Adrenal gland (tissue), 5 donors: ENCODE measurements at regions not wholly inside any gene's neighbourhood (a gene's known extent, or its start where the extent isn't known, plus 50 kb on each side); places are given as distances from the start of the nearest gene placed in this dataset.

Experiments
- CTCF ChIP-seq, 6 experiments: fragments of 450-650 bp in 4 of 6; fragments of 200-600 bp in 2 of 6; sonication (generic) in 1 of 6; IDR thresholded peaks; 1 replicate in 5 of 6; 2 replicates in 1 of 6; pipeline versions ENCODE4 v1.5.1 to v1.8.0; 2016 to 2021; ENCODE audit warnings: antibody characterized with exemption in 6 of 6, mild to moderate bottlenecking in 2 of 6, moderate library complexity in 1 of 6
- POLR2A ChIP-seq, 2 donors: fragments of 450-650 bp; IDR thresholded peaks; one replicate each; pipeline ENCODE4 v1.6.1; 2017; ENCODE audit warnings: antibody characterized with exemption in 2 of 2, mild to moderate bottlenecking in 2 of 2, moderate library complexity in 1 of 2
- donor health status: DM: no; HTN: no; CAD: no.

- TF ChIP-seq CTCF (IDR thresholded peaks at IDR 0.05) (no peak), POLR2A (IDR thresholded peaks at IDR 0.05) (no peak)
These were observed 161.8 kb downstream of the DSEL start for GRCh38 chr18:67354692-67355091.
